NOMO-1 treated with dmso at 0.1 percent for 144 hours (cell line): ENCODE measurements at regions not wholly inside any gene's neighbourhood (a gene's known extent, or its start where the extent isn't known, plus 50 kb on each side); places are given as distances from the start of the nearest gene placed in this dataset.

ENCODE experiments used
- DNase-seq: peaks from one replicate; lab custom pipeline; 2025; ENCODE audit not compliant: unreplicated experiment; lab: John Stamatoyannopoulos, UW

DNA sequence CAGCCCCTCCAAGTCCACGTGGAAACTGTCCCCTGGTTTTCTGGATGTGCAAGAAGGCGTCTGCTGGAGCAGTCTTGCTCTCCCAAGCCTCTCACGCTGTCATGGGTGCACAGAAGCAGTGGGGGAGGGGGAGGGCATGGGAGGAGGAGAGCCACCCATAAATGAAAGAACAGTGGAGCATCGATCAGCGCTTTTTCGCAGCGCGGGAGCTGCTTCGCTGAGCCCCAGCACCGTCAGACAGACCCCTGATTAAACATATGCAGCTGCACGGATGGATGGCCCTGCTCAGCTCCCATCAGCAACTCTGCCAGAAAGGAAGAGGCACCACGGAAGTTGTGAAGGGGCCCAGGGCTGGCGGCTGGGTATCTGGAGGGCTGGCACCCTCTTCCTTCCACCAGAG is 264.9 kb downstream of the UQCRFS1 start:
- DNase-seq, result no peak

DNA sequence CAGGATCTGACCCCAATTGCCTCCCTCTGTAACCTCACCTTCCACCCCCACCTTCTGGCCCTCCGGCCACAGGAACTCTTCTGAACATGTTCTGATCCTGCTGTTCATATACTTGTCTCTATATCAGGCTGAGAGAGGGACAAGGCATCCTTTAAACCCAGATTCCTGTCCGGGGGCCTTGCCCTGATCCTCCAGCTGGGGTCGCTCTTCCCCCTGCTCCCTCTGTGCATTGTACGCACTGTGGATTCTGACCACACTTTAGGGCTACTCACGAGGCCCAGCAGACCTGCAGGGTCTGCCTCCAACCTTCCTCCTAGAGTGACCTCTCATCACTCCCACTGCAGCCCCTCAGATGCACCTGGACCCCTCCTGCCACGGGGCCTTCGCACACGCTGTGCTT is 269.3 kb downstream of the UQCRFS1 start:
- no peak for DNase-seq

DNA sequence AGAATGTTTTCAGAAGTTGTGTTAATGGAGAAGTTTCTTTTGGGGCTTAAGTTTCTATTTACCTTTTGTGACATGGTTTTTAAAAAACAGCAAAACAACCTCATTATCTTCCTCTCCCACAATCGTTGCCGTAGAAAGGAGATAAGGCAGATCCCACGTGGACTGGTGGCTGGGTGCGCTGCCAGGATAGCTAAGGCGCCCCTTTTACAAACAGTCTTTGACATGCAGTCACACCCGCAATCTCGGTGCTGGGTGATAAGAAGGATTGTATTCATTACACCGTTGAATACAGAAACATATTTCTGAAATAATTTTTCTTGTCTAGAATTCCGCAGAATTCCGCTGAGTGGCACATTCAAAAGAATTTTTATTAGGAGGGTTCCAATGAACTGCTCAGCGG is 271.1 kb downstream of the UQCRFS1 start:
- DNase-seq, result no peak

DNA sequence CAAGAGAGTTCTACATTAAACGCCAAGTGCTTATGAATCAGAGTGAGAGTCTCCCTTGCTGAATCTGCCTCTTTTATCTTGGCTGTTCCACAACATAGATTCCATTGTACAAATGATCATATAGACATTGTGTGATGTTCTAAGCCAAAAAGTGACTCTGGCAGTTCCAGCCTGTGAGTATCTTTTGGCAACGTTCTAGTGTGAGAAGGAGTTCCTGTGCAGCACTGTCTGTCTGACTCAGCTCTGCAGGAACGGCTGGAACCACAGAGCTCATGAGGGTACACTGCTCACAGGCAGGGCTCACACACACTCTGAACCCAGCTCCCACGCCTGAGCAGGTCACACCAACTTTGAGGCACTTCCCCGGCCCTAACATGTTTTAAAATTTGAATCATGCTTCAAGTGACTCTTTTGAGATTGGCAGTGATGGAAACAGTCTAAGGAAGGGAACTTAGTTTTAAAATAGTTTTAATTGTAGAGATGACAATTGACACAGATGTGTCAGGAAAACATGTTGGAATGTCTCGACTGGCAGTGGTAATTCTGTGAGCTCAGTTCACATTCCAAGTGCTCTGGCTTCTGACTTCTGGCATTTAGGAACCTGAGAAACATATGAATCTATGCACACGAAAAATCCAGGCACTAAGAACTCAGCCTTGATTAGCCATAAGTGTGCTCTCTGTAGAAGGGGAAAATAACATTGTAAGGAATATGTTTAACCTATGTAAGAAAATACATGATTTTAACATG is 272.0 kb downstream of the UQCRFS1 start:
- no peak for DNase-seq

- DNase-seq, result no peak
Measured at GRCh38 chr19:28939236-28939635, 273.7 kb downstream of the UQCRFS1 start.

DNA sequence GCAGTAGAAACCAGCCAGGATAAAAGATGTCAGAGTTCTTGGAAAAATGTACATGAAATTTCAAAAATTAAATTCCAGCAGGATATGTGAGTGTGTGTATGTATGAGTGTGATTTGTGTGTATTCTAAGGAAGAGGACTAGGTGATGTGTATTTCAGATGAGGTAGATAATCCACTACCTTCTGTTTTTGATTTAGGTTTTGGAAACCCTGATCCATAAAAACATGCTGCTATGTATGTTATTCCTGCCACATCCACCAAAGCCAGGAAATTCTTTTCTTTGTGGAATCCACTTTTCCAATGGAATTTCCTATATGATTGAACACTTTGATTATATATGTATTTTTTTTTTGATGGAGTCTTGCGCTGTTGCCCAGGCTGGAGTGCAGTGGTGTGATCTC is 276.9 kb downstream of the UQCRFS1 start:
- no peak for DNase-seq

- DNase-seq, result no peak
Measured at GRCh38 chr19:28934631-28935030, 278.3 kb downstream of the UQCRFS1 start.

DNA sequence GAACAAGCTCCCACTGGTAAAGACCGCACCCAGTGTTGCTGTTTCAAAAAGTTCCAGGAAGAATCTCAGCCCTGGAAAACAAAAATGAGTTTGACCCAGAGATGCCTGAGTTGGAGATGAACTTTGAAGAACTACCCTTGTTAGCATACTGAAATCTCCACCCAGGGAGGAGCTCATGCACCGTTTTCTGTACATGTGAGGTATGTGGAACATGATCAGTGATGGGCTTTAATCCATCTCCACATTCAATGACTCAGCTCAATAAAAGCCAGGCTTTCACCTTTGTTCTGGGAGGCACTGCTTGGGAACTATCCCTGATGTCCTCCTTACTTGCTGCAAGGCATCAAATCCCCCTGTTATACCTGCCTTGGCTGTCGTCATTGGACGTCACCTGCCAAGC is 279.9 kb downstream of the UQCRFS1 start:
- DNase-seq, result no peak

- DNase-seq, result no peak
Measured at GRCh38 chr19:28932446-28932845, 280.5 kb downstream of the UQCRFS1 start.

DNA sequence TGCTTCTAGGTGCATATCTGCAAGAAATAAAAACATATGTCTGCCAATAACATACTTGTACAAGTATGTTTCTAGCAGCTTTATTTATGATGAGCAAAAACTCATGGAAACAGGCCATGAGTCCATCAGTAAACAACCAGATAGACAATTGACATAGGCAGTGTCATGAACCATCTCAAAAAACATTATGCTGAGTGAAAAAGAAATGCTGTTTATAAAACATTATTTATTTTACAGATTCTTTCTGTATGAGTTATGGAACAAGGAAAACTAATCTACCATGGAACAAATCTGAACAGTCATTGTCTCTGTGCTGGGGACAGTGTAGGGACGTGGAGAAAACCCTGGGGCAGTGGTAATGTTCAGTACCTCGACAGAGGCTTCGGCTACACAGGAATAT is 283.9 kb downstream of the UQCRFS1 start:
- no peak for DNase-seq

GRCh38 chr19:28927456-28927855 is 285.5 kb downstream of the UQCRFS1 start:
- no peak for DNase-seq

GRCh38 chr19:28920269-28921066 is 292.5 kb downstream of the UQCRFS1 start:
- DNase-seq, result no peak

- DNase-seq, result no peak
Measured at GRCh38 chr19:28917621-28918020, 295.3 kb downstream of the UQCRFS1 start.

DNA sequence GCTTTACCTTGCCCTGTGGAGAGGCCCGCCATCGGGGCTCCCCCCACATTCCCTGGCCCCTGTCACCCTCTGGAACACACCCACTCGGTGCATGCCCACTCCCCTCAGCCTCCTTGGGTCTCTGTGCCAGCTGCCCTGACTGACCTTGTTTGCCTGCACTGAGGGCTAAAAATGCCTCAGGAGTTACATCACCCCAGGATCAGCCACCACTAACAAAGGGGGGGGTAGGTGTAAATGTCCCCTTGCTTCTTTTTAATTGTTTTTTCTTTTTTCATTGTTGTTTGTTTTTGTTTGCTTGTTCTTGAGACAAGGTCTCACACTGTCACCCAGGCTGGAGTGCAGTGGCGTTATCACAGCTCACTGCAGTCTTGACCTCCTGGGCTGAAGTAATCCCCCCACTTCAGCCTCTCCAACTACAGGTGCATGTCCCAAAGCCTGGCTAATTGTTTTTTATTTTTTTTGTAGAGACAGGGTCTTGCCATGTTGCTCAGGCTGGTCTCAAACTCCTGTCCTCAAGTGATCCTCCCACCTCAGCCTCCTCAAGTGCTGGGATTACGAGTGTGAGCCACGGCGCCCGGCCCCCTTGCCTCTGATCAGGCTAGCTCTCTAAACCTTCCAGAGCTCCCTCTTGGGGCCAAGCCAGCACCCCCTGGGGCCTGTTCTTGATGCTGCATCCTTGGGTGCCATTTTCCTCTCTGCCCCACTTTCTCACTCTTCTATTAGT is 297.1 kb downstream of the UQCRFS1 start:
- no peak for DNase-seq

GRCh38 chr19:28915202-28915601 is 297.7 kb downstream of the UQCRFS1 start:
- no peak for DNase-seq

DNA sequence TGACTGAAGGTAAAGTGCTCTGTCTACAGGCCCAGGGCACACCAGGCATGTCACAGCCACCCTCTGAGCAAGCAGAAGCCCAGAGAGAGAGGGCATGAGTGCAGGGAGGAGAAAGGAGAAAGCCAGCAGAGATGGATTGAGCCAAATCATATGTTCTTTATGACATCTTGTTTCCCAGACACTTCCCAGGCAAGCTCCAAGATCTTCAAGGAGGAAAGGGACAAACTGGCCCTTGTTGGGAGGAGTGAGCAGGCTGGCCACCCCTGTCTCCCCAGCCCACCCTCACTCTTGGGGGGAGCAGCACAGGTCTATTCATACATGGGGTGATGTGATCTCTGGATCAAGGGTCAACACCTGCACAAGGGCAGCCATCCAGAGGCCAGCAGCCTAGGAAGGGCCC is 298.8 kb downstream of the UQCRFS1 start:
- no peak for DNase-seq

DNA sequence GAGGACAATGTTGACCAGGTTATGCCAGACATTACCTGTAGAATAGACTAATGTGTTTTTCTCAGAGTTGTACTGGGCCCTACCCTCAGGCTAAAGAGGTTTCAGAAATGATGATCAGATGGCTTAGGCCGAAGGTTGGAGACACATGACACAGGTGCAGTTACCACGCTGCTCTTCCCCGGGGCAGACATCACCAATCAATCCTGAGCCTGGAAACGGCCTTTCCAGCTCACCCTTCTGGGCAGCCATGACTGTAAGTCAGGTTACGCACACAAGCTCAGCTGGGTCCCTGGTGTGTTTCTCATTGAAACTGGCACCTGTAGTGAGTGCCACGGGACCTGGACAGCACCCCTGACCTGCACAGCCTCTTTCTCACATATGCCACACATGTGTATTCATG is 299.3 kb downstream of the UQCRFS1 start:
- DNase-seq, result no peak

DNA sequence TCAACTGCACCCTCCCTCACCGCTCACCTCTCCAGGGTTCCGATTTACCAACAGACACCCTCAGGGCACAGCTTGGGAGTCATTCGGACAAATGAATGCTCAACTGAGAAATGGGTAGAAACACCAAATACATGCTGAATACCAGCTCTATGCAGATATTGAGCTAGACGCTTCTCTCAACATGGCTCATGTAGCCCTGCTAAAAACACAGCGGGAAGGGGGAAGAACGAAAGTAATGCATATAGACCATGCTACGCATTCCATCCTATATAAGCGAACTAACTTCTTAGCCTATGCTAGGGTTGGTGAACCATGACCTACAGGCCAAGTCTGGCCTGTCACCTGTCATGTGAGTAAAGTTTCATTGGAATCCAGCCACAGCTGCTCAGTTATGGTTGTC is 304.0 kb downstream of the UQCRFS1 start:
- DNase-seq, result no peak

DNA sequence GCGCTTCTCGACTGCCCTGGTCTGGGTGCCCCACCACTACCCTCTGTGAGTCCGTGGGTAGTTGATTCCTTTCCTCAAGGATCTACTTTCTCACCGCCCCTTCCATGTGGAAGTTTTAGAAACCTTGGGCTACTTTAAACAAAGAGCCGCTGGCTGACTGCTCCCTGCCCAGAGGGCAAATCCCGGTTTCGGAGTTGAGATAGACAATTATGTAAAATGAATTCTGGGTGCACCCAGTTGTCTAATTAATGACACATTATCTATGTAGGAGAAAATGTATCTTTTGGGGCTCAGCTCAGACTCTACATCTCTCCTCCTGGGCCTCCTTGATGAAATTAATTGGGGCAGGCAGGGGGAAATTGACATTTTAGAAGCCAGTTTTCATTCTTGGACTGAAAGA is 305.4 kb downstream of the UQCRFS1 start:
- DNase-seq, result no peak

DNA sequence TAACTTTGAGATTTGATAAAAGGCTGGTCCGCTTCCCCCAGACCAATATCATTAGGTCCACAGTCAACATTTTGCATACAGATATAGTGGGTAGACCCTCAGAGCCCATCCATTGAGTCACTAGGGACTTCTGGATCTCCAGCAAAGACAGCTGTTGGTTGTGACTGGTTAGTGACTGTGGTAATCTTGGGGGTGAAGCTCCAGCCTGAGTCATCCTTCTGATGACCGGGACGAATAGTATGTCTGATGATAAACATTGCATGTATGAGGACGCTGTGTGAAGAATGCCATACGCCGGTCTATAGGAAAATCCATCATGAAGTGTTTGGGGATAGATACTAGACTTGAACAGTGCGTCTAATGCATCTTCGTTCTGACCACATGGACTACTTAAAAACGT is 307.0 kb downstream of the UQCRFS1 start:
- DNase-seq, result no peak

- no peak for DNase-seq
Measured at GRCh38 chr19:28899703-28900102, 313.2 kb downstream of the UQCRFS1 start.

DNA sequence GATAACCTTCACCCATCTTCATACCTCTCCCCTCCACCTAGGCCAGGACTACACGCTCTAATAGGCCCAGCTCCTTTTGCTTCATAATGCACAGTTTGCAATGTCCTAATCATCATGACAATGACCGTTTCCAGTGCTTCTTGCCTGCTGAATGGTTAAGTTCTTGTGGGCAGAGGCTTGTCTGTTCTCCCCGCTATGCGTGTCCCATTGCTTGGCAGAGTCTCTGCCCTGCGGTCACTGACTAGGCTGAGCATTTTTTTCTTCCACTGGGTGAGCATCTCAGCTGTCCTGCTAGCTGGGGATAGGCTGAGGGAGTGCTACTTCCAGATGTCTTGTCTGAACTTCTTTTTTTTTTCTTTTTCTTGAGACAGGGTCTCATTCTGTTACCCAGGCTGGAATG is 314.7 kb downstream of the UQCRFS1 start:
- no peak for DNase-seq
